Stimulated activated CD8-positive, alpha-beta memory T cell treated with anti-CD3 and anti-CD28 coated beads, Interleukin-7, amount 100 ng/mL, for 24 hours (primary cell): ENCODE measurements at regions not wholly inside any gene's neighbourhood (a gene's known extent, or its start where the extent isn't known, plus 50 kb on each side); places are given as distances from the start of the nearest gene placed in this dataset.
"Not testable (repeated sequence)": the region's sequence is repeated elsewhere in the genome, so short reads cannot be mapped to it uniquely, and the experiment has no call there.

Source experiments
- DNase-seq: peaks from one replicate; pipeline ENCODE4 v3.0.0-alpha.2; 2020; ENCODE audit warnings: low read depth

DNA sequence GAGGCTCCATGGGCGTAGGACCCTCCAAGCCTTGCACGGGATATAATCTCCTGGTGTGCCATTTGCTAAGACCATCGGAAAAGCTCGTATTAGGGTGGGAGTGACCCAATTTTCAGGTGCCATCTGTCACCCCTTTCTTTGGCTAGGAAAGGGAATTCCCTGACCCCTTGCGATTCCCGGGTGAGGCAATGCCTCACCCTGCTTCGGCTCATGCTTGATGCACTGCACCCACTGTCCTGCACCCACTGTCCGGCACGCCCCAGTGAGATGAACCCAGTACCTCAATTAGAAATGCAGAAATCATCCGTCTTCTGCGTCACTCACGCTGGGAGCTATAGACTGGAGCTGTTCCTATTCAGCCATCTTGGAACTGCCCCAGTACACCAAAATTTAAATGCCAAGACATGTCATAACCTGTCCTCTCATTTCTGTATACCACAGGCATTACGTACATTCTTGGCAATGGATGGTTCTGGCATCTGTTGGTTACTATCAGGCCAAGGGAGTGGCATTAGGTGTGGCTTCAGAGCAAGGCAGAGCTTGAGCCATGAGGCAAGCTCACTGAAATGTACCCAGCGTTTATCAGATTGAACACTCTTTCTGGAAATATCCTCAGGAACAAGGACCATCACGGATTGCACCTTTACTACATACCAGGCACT is 95.4 kb upstream of the GALNT18 start:
- no peak for DNase-seq

DNA sequence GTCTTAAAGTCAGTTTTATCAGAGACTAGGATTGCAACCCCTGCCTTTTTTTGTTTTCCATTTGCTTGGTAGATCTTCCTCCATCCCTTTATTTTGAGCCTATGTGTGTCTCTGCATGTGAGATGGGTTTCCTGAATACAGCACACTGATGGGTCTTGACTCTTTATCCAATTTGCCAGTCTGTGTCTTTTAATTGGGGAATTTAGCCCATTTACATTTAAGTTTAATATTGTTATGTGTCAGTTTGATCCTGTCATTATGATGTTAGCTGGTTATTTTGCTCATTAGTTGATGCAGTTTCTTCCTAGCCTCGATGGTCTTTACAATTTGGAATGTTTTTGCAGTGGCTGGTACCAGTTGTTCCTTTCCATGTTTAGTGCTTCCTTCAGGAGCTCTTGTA is 93.3 kb upstream of the GALNT18 start:
- DNase-seq = not testable (repeated sequence)

DNA sequence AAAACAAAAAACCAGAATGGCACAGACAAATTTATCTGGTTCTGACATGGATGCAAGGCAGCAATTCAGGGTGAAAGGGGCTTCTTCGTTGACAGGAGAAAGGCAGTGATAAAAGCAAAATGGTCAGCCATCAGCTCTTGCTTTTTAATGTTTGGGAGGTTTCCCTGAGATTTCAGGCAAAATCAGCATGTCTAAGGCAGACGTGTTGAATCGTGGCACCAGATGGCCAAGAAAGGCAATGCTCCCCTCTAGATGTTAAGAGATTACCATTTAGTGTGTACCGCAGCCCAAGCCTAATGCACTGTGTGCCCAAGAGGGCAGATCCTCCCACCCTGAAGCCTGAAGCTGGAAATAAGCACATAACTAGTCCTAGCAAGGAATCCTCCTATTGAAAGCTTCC is 88.8 kb upstream of the GALNT18 start:
- DNase-seq = no peak

DNA sequence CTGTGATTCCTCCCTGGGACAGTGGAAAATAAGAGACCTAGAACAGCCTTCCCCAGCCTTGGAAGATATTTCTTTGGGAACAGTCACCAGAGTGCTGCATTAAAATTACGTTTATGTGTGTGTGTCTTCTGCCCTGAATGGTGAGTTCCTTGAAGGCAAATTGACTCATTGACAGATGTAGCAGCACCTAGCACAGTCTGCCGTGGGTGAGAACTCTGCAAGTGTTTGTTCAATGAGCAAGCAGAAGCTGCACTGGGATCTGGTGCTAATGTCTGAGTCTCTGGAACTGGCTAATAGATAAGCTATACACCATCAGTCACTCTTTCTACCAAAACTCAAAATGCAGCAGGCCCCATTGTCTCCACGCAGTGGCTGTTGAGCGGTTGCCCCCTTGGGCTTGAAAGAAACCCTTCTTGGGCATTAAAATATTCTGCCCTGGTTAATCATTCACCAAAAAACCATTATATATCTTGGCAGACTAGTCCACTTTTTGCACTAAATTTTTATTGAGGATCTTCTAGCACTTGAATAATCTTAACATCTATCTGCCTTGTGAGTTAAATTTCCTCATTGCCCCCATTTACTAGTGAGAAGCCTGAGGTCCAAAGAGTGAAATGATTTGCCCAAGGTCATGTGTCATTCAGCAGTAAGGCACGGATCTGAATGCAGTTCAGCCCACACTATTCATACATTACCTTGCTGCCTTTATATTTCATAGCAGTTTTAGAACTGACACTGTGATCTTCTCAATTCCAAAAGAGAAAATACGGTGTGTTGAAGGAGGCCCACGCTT is 87.8 kb upstream of the GALNT18 start:
- no peak for DNase-seq

DNA sequence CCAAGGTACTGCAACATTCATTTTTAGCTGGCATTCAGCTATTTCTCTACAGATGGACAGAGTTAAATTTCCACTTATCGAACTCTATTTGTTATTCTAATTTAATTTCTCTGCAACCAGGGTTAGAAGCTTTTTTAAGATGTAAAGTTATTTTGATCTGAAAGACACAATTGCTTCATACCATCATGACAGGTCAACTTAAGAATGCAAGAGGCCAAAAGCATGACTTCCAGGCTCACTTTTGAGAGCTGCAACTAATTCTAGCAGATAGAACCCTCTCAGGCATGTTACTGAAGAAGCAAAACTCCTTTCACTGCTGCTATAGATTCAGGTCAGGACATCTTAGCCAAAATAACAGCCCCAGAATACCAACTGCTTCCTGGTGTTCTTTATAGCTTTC is 86.5 kb upstream of the GALNT18 start:
- no peak for DNase-seq

DNA sequence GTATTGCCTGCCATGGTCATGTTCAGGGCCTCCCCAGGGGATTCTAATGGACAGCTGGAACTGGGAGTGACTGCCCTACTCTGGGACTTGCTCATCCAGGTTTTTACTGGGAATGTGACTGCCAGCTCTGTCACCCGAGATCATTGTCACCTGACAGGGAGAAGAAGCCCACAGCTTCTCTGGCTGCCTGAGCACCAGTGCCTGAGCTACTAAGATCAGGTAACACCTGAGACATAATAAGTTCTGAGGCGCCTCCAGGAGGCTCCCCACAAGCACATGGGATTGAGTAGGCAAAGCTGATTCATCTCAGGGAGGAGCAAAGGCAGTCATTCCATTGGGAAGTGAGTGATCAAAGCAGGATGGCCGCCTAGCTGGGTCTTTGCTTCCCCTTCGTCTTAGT is 84.2 kb upstream of the GALNT18 start:
- no peak for DNase-seq

DNA sequence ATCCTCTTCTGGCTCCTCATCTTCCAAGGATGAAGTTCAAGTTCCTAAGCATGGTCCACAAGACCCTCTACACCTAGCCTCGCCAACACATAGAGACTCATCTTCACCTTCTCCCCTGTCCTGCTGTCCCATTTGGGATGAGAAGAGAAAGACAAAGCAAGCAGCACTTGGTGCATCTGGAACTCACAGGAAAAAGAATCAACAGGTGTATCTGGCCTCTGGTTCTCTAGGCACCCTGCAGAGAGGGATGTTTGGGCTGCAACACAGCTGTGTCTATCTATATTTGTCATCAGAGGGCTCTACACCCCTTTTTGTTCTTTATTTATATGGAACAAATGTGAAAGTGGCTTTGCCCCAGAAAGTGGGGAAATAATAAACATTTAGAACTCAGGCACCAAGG is 82.1 kb upstream of the GALNT18 start:
- DNase-seq = no peak

DNA sequence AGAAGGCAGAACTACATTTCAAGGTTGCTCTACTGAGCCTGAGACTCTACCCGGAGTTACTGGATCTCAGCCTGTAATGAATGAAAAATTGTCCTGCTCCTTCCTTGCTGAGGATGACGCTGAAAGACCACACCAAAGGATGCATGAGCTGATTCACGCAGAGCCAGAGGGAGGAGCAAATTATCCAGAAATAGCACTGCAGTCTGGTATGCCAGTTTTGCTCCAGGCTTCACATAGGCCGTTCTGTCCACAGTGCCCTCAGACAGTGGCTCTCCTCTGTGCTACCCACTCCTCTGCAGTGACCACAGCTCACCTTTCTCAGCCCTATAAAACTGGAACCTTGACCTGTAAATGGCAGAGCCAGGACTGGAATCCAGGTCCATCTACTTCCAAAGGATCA is 79.3 kb upstream of the GALNT18 start:
- DNase-seq = no peak

DNA sequence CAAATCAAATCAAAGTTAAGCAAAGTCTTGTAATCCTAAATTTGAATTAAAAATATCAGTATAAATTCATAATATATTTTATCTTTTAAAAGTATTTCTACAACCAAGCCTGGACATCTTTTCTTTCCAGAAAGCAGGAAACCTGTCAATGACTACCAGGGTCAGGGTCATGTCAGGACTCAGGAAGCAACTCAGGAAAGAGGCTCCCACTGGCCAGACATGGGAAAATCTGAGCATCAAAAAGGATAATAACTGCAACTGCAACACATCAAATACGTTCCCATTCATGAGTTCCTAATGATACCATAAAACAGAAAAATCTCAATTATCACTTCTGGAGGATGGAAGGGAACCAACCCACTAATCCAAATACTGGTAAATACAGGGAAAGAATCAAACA is 76.0 kb upstream of the GALNT18 start:
- no peak for DNase-seq

DNA sequence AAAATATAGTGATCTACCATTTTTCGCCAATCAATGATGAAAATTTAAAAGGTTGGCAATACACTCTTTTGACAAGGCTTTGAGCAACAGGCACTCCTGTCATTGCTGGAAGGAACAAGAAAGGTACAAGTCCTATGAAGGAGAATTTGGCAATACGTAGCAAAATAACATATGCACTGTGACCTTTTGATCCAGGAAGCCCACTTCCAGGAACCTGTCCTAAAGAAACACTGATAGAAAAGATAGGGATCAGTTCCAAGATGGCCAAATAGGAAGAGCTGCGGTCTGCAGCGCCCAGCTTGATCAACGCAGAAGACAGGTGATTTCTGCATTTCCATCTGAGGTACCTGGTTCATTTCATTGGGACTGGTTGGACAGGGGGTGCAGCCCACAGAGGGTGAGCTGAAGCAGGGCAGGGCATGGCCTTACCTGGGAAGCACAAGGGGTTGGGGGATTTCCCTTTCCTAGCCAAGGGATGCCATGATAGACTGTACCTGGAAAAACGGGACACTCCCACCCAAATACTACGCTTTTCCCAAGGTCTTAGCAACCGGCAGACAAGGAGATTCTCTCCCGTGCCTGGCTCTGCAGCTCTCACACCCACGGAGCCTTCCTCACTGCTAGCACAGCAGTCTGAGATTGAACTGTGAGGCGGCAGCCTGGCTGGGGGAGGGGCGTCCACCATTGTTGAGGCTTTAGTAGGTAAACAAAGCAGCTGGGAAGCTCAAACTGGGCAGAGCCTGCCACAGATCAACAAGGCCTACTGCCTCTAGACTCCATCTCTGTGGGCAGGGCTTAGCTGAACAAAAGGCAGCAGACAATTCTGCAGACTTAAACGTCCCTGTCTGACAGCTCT is 69.7 kb upstream of the GALNT18 start:
- no peak for DNase-seq

DNA sequence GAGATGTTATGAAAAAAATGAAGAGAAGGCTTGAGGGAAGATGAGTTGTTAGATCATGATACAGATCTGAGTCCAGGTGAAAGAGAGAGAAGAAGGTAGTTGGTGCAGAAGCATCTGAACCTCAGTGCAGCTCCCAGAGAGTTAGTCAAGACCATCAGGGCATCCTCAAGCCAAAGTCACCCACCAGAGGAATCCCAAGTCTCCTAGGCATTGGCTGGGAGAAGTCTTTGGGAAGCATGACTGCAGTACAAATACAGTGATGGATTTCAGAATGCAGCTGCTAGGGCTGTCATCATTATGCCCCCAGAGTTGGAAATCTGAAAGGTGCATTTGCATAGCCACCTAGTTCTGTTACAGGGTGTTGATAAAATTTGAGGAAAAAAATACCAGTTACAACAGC is 59.7 kb upstream of the GALNT18 start:
- DNase-seq = no peak

DNA sequence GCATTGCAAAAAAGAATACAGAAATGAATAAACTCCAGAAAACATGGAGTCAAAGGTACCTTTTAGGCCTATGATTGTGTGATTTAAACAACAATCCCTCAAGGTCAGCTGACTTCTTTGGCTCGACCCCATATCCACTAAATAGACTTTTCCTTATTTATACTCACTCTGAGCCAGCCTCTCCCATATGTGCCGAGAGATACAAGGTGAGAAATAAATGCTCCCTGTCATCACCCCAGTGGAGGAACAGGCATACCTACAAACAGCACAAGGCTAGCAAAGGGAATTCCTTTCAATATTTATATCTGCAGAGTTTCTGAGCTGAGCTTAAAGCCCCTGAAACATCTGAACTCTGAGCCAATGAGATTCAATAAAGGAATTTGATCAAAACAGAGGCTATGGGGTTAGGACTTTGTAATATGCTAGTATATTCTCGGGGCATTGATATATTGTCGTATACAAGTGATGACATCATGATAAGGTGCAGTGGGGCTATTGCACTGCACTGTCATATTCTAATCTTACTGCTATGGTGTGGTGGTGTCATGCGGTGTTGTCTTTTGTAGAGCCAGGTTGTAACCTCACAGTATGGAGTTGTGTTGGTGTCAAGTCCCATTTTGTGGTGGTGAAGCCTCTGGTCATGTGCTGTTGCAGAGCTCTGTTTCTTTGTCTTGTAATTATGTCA is 56.0 kb upstream of the GALNT18 start:
- DNase-seq = no peak

DNA sequence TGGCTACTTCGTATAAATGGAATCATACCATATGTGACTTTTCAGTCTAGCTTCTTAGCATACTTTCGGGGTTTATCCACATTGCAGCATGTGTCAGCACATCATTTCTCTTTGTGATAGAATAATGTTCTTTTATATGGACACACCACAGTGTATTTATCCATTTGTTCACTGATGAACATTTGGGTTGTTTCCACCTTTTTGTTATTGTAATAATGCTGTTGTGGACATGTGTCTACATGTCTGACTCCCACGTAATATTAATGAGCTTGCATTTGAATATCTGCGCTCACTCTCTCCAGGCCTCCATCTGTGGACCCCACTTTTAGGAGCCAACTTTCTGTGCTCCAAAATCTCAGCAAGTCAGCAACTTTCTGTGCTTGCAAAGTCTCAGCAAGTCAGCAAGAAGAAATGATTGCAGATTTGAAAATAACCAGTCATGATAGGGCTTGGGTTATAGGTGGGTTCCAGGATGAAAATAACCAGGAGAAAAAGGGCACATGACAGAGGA is 53.9 kb upstream of the GALNT18 start:
- no peak for DNase-seq

DNA sequence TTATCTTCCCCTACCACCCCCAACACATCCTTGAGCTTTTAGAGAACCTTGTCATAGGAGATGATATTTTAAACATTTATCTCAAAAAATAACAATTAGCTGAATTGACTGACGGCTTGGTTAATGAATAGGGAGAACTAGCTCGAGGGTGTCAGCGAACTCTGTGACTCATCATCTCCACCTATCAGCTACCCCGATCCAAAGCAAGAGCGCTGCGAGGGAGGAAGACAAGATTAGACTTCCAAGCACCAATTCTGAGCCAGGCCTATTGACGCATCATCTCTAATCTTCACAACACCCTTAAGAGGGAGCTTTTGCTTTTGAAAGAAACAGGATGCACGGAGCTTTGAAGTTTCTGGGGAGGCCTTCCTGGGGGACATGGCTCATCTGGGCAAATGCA is 51.0 kb upstream of the GALNT18 start:
- DNase-seq = no peak

DNA sequence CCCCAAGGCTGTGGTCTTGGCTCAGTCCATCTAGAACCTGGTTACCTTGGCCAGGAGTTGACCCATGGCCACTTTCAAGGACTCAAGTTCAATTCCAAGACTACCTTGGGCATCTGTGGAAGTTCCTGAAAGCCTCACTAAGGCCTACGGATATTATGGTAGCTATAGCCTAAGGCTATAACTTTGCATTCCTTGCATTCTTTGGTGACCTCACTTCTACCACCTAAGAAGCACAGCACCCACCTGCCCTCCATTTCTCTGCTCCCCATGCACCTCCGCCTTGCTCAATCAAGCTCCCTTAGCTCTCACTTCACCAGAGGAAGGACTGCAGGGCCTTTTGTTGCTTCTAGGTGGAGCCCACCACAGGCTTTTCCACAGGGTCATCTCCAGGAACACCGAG is 50.3 kb upstream of the GALNT18 start:
- DNase-seq = no peak
